DOHH2 (cell line): ENCODE measurements at regions not wholly inside any gene's neighbourhood (a gene's known extent, or its start where the extent isn't known, plus 50 kb on each side); places are given as distances from the start of the nearest gene placed in this dataset.

Experiments
- CTCF ChIP-seq: fragments of 200-600 bp; sonication (generic); IDR thresholded peaks from one replicate; pipeline ENCODE4 v1.5.1; 2014; ENCODE audit warnings: antibody characterized with exemption, mild to moderate bottlenecking, low read depth, low read length; ENCODE audit not compliant: poor library complexity, severe bottlenecking
- EZH2phosphoT487 ChIP-seq: fragments of 200-600 bp; sonication (generic); IDR thresholded peaks from 2 replicates; pipeline ENCODE4 v1.6.1; 2017; ENCODE audit warnings: borderline replicate concordance, mild to moderate bottlenecking, antibody characterized with exemption, low read length, moderate library complexity, mixed read lengths

GRCh38 chr16:13492046-13492445 lies 427.9 kb upstream of the ERCC4 start:
- TF ChIP-seq CTCF (no peak), EZH2phosphoT487 (no peak)
